ENCODE measurements at regions not wholly inside any gene's neighbourhood (a gene's known extent, or its start where the extent isn't known, plus 50 kb on each side); places are given as distances from the start of the nearest gene placed in this dataset.

DNA sequence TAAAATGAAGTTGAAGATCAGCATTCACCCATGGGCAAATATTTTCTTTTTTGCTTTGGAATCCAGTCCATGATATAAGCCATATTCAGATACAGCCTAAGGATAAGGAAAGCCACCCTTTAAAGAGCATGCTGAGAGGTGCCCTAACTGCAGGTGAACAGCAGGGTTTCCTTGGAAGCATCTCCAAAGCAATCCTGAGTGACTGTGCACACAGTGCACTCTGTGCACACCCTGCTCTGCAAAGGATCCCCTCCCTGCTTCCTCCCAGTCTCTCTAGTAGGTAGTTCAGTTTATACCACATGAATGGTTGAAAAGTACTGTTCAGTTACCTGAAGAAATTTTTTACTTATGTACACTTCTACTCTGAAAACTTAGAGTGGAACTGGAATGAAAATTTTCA, 491.4 kb downstream of the RASEF start:
- TF ChIP-seq, protein P1, sequence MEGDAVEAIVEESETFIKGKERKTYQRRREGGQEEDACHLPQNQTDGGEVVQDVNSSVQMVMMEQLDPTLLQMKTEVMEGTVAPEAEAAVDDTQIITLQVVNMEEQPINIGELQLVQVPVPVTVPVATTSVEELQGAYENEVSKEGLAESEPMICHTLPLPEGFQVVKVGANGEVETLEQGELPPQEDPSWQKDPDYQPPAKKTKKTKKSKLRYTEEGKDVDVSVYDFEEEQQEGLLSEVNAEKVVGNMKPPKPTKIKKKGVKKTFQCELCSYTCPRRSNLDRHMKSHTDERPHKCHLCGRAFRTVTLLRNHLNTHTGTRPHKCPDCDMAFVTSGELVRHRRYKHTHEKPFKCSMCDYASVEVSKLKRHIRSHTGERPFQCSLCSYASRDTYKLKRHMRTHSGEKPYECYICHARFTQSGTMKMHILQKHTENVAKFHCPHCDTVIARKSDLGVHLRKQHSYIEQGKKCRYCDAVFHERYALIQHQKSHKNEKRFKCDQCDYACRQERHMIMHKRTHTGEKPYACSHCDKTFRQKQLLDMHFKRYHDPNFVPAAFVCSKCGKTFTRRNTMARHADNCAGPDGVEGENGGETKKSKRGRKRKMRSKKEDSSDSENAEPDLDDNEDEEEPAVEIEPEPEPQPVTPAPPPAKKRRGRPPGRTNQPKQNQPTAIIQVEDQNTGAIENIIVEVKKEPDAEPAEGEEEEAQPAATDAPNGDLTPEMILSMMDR (conservative IDR thresholded peaks at IDR 0.05; ENCODE audit: low read length), result no peak
- TF ChIP-seq EZH2phosphoT487 (IDR thresholded peaks at IDR 0.05; ENCODE audit: borderline replicate concordance), result no peak

All from Loucy (cell line).